ENCODE measurements at regions not wholly inside any gene's neighbourhood (a gene's known extent, or its start where the extent isn't known, plus 50 kb on each side); places are given as distances from the start of the nearest gene placed in this dataset.

DNA sequence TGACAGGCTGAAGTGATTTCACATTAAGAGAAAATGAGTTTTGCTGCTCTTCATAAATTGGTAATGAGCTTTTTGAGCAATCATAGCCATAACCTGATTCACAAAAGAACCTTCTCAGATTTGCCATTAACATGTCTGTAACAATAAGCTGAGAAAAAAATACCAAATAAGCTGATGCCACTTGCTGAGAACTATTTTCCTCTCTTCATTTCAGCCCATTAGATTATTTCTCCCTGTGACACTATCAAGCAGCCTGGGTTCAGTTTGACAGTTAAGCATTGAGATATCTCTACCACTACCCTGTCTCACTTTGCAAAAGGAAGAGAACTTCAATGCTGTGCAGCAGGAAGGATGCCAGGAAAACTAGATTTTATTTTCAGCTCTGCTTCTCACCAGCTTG, 673.9 kb downstream of the TRIB2 start:
- TF ChIP-seq, protein P1, sequence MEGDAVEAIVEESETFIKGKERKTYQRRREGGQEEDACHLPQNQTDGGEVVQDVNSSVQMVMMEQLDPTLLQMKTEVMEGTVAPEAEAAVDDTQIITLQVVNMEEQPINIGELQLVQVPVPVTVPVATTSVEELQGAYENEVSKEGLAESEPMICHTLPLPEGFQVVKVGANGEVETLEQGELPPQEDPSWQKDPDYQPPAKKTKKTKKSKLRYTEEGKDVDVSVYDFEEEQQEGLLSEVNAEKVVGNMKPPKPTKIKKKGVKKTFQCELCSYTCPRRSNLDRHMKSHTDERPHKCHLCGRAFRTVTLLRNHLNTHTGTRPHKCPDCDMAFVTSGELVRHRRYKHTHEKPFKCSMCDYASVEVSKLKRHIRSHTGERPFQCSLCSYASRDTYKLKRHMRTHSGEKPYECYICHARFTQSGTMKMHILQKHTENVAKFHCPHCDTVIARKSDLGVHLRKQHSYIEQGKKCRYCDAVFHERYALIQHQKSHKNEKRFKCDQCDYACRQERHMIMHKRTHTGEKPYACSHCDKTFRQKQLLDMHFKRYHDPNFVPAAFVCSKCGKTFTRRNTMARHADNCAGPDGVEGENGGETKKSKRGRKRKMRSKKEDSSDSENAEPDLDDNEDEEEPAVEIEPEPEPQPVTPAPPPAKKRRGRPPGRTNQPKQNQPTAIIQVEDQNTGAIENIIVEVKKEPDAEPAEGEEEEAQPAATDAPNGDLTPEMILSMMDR (IDR thresholded peaks at IDR 0.05; ENCODE audit: low read depth, low read length, poor library complexity, severe bottlenecking), result no peak
- no peak for TF ChIP-seq EZH2phosphoT487 (IDR thresholded peaks at IDR 0.05; ENCODE audit: borderline replicate concordance, low read length)

All from DOHH2 (cell line).